Neural cell (in vitro differentiated cells): ENCODE measurements at regions not wholly inside any gene's neighbourhood (a gene's known extent, or its start where the extent isn't known, plus 50 kb on each side); places are given as distances from the start of the nearest gene placed in this dataset.

Experiments
- H2AFZ ChIP-seq: fragments of 200-600, 300-800 bp; sonication (generic), shearing (Covaris generic); 2 replicates; pipeline ENCODE4 v1.6.0; 2014; ENCODE audit warnings: low read depth, mild to moderate bottlenecking, antibody characterized with exemption, low read length, moderate library complexity
- H3F3A ChIP-seq: fragments of 200-600 bp; shearing (Covaris generic); 2 replicates; pipeline ENCODE4 v1.6.1; 2016; ENCODE audit warnings: mild to moderate bottlenecking, moderate library complexity, mixed read lengths, antibody characterized with exemption, low read length; ENCODE audit not compliant: insufficient read depth, poor library complexity, severe bottlenecking
- H3K27ac ChIP-seq: fragments of 200-600, 300-800 bp; sonication (generic), shearing (Covaris generic); 2 replicates; pipeline ENCODE4 v1.5.1; 2014; ENCODE audit warnings: mild to moderate bottlenecking, low read length, moderate library complexity
- H3K27me3 ChIP-seq: fragments of 300-800, 200-600 bp; sonication (generic), shearing (Covaris generic); 2 replicates; pipeline ENCODE4 v1.6.0; 2014; ENCODE audit warnings: mild to moderate bottlenecking, low read depth, low read length, moderate library complexity; ENCODE audit not compliant: insufficient read depth
- H3K36me3 ChIP-seq: fragments of 300-800, 200-600 bp; sonication (generic), shearing (Covaris generic); 2 replicates; pipeline ENCODE4 v1.5.1; 2014; ENCODE audit warnings: mild to moderate bottlenecking, antibody characterized with exemption, low read length, moderate library complexity; ENCODE audit not compliant: insufficient read depth
- H3K4me2 ChIP-seq: fragments of 300-800, 200-600 bp; sonication (generic), shearing (Covaris generic); 2 replicates; pipeline ENCODE4 v1.6.0; 2014; ENCODE audit warnings: mild to moderate bottlenecking, low read length
- H3K4me3 ChIP-seq: fragments of 300-800, 200-600 bp; sonication (generic), shearing (Covaris generic); 2 replicates; pipeline ENCODE4 v1.5.1; 2014; ENCODE audit warnings: mild to moderate bottlenecking, low read length, moderate library complexity
- H3K79me2 ChIP-seq: fragments of 200-600 bp; shearing (Covaris generic); replicated peaks from 2 replicates; pipeline ENCODE4 v1.6.0; 2014; ENCODE audit warnings: mild to moderate bottlenecking, low read length, moderate library complexity; ENCODE audit not compliant: insufficient read depth
- H3K9ac ChIP-seq: fragments of 300-800, 200-600 bp; sonication (generic), shearing (Covaris generic); 2 replicates; pipeline ENCODE4 v1.6.1; 2016; ENCODE audit warnings: mild to moderate bottlenecking, low read length, mixed read lengths
- H3K9me2 ChIP-seq: fragments of 200-600 bp; shearing (Covaris generic); 2 replicates; pipeline ENCODE4 v1.6.1; 2016; ENCODE audit warnings: mild to moderate bottlenecking, low read length, mixed read lengths; ENCODE audit not compliant: insufficient read depth
- H3K9me3 ChIP-seq: fragments of 200-600, 300-800 bp; sonication (generic), shearing (Covaris generic); 2 replicates; pipeline ENCODE4 v1.6.1; 2016; ENCODE audit warnings: mild to moderate bottlenecking, mixed run types, low read length, moderate library complexity, mixed read lengths
- H4K20me1 ChIP-seq: fragments of 200-600 bp; shearing (Covaris generic); 2 replicates; pipeline ENCODE4 v1.6.1; 2016; ENCODE audit warnings: mild to moderate bottlenecking, mixed run types; ENCODE audit not compliant: insufficient read depth
- CTCF ChIP-seq: fragments of 450-650 bp; IDR thresholded peaks from 2 replicates; pipeline ENCODE4 v1.5.1; 2014; ENCODE audit warnings: antibody characterized with exemption, mild to moderate bottlenecking, moderate library complexity; ENCODE audit not compliant: poor library complexity, severe bottlenecking
- EP300 ChIP-seq: fragments of 450-650 bp; conservative IDR thresholded peaks from 2 replicates; pipeline ENCODE4 v1.6.1; 2014; ENCODE audit warnings: antibody characterized with exemption, mild to moderate bottlenecking, moderate library complexity; ENCODE audit not compliant: poor library complexity, severe bottlenecking
- EZH2 ChIP-seq: fragments of 200-600, 300-800 bp; shearing (Covaris generic), sonication (generic); IDR thresholded peaks from 2 replicates; pipeline ENCODE4 v1.6.1; 2014; ENCODE audit warnings: antibody characterized with exemption, low read length, borderline replicate concordance, mild to moderate bottlenecking; ENCODE audit not compliant: insufficient read depth, poor library complexity, severe bottlenecking
- MXI1 ChIP-seq: fragments of 450-650 bp; conservative IDR thresholded peaks from 2 replicates; pipeline ENCODE4 v1.6.1; 2014; ENCODE audit warnings: antibody characterized with exemption, mild to moderate bottlenecking; ENCODE audit not compliant: poor library complexity, severe bottlenecking
- POLR2AphosphoS5 ChIP-seq: IDR thresholded peaks from 2 replicates; pipeline ENCODE4 v1.6.1; 2012
- RAD21 ChIP-seq: fragments of 450-650 bp; conservative IDR thresholded peaks from 2 replicates; pipeline ENCODE4 v1.6.1; 2014; ENCODE audit warnings: antibody characterized with exemption, mild to moderate bottlenecking, moderate library complexity
- REST ChIP-seq: IDR thresholded peaks from 2 replicates; pipeline ENCODE4 v1.6.1; 2012; ENCODE audit warnings: borderline replicate concordance
- SMC3 ChIP-seq: fragments of 450-650 bp; conservative IDR thresholded peaks from 2 replicates; pipeline ENCODE4 v1.6.1; 2014; ENCODE audit warnings: antibody characterized with exemption, mild to moderate bottlenecking, moderate library complexity; ENCODE audit not compliant: poor library complexity
- TAF1 ChIP-seq: IDR thresholded peaks from 2 replicates; pipeline ENCODE4 v1.6.1; 2012; ENCODE audit warnings: low read depth

GRCh38 chr5:125233944-125234343, 487.5 kb upstream of the ZNF608 start:
- Histone ChIP-seq H3K9ac (no peak overlapping the region), H3K27me3 (no peaks in the 10 kb centered on the region), H3F3A (no peaks in the 10 kb centered on the region), H3K4me2 (no peak overlapping the region), H3K79me2 (no peaks in the 10 kb centered on the region), H3K4me3 (no peak overlapping the region), H3K27ac (no peak overlapping the region), H3K36me3 (no peaks in the 10 kb centered on the region), H3K9me3 (no peaks in the 10 kb centered on the region), H4K20me1 (no peaks in the 10 kb centered on the region), H2AFZ (no peak overlapping the region), H3K9me2 (no peaks in the 10 kb centered on the region)
- TF ChIP-seq EP300 (no peak), MXI1 (no peak), SMC3 (no peak), TAF1 (no peak), REST (no peak), EZH2 (no peak), CTCF (no peak), RAD21 (no peak), POLR2AphosphoS5 (no peak)

- Histone ChIP-seq H3K36me3 (no peaks in the 10 kb centered on the region), H3F3A (no peaks in the 10 kb centered on the region), H3K4me2 (peak overlapping the region; percentile 3), H3K9me3 (no peaks in the 10 kb centered on the region), H3K9me2 (no peaks in the 10 kb centered on the region), H3K4me3 (no peak overlapping the region), H3K9ac (no peak overlapping the region), H3K27me3 (no peaks in the 10 kb centered on the region), H3K27ac (no peak overlapping the region), H2AFZ (no peak overlapping the region), H4K20me1 (no peaks in the 10 kb centered on the region), H3K79me2 (no peaks in the 10 kb centered on the region)
- no peak for TF ChIP-seq SMC3
- TF ChIP-seq EP300, result no peak
- no peak for TF ChIP-seq EZH2
- TF ChIP-seq RAD21, result no peak
- TF ChIP-seq REST, result no peak
- no peak for TF ChIP-seq CTCF
- no peak for TF ChIP-seq POLR2AphosphoS5
- TF ChIP-seq TAF1, result no peak
- no peak for TF ChIP-seq MXI1
Observed at GRCh38 chr5:125236007-125236406, 489.6 kb upstream of the ZNF608 start.
